ENCODE measurements at regions not wholly inside any gene's neighbourhood (a gene's known extent, or its start where the extent isn't known, plus 50 kb on each side); places are given as distances from the start of the nearest gene placed in this dataset.

GRCh38 chr16:65537336-65537735, 415.5 kb upstream of the CDH11 start:
- TF ChIP-seq CTCF (IDR thresholded peaks at IDR 0.05) (no peak), POLR2AphosphoS5 (IDR thresholded peaks at IDR 0.05; ENCODE audit: insufficient read depth in 1 of 2, low read depth in 1 of 2) (no peak), POLR2A (IDR thresholded peaks at IDR 0.05) (no peak)
